ENCODE measurements at regions not wholly inside any gene's neighbourhood (a gene's known extent, or its start where the extent isn't known, plus 50 kb on each side); places are given as distances from the start of the nearest gene placed in this dataset.
"Not testable (repeated sequence)": the region's sequence is repeated elsewhere in the genome, so short reads cannot be mapped to it uniquely, and the experiment has no call there.

DNA sequence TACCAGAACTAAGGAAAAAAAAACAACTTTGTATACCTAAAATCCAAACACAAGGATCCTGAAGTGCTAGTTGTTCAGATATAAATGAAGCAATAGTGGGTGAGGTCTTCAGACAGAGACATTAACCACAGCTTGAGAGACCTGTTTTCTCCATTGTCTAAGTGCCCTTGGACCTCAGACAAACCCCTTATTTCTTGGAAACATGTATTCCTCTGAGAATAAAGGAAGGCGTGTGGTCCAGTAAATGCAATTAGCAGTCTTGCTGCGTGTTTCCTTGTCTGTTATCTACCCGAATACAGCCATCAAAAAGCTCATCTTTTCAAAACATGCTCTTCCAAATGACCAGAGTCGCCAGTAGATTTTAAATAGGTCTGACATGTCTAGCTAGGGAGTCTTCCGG is 291.1 kb upstream of the NFIA start:
- H3K36me3 Mint-ChIP-seq, result no peaks in the 10 kb centered on the region
- H3K4me1 Mint-ChIP-seq, result no peaks in the 10 kb centered on the region
- H3K4me3 Mint-ChIP-seq, result no peak overlapping the region
- Histone ChIP-seq H3K9me3 (ENCODE audit: control insufficient read depth, insufficient read depth, low read length) (no peaks in the 10 kb centered on the region), H3K27ac (ENCODE audit: low read length) (no peak overlapping the region), H3K27me3 (ENCODE audit: control insufficient read depth, insufficient read depth, low read length) (no peaks in the 10 kb centered on the region), H3K4me3 (ENCODE audit: low read length) (no peak overlapping the region), H3K36me3 (ENCODE audit: control insufficient read depth, insufficient read depth, low read length) (no peaks in the 10 kb centered on the region), H3K4me1 (ENCODE audit: control insufficient read depth, insufficient read depth, low read length) (no peaks in the 10 kb centered on the region)
- H3K9me3 Mint-ChIP-seq, result no peaks in the 10 kb centered on the region
- TF ChIP-seq, protein P1, sequence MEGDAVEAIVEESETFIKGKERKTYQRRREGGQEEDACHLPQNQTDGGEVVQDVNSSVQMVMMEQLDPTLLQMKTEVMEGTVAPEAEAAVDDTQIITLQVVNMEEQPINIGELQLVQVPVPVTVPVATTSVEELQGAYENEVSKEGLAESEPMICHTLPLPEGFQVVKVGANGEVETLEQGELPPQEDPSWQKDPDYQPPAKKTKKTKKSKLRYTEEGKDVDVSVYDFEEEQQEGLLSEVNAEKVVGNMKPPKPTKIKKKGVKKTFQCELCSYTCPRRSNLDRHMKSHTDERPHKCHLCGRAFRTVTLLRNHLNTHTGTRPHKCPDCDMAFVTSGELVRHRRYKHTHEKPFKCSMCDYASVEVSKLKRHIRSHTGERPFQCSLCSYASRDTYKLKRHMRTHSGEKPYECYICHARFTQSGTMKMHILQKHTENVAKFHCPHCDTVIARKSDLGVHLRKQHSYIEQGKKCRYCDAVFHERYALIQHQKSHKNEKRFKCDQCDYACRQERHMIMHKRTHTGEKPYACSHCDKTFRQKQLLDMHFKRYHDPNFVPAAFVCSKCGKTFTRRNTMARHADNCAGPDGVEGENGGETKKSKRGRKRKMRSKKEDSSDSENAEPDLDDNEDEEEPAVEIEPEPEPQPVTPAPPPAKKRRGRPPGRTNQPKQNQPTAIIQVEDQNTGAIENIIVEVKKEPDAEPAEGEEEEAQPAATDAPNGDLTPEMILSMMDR (IDR thresholded peaks at IDR 0.05), result no peak
- peaks cover 0 to 8% of the 10 kb centered on the region in 2 donors for H3K27me3 Mint-ChIP-seq (ENCODE audit: low read depth in 2 of 2)
- intact Hi-C loops (cut with micrococcal nuclease), result no loop called here
- 89% methylated on average over 5 of the region's 5 CpGs for WGBS (ENCODE audit: insufficient coverage)
- ATAC-seq (no peak), DNase-seq (no peak)
- H3K27ac Mint-ChIP-seq, result no peak overlapping the region

DNA sequence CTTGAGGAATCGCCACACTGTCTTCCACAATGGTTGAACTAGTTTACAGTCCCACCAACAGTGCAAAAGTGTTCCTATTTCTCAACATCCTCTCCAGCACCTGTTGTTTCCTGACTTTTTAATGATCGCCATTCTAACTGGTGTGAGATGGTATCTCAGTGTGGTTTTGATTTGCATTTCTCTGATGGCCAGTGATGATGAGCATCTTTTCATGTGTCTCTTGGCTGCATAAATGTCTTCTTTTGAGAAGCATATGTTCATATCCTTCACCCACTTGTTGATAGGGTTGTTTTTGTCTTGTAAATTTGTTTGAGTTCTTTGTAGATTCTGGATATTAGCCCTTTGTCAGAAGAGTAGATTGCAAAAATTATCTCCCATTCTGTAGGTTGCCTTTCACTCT is 309.3 kb upstream of the NFIA start:
- H3K36me3 Mint-ChIP-seq; H3K27ac Mint-ChIP-seq; H3K4me1 Mint-ChIP-seq; H3K27ac ChIP-seq (ENCODE audit: low read length); H3K27me3 ChIP-seq (ENCODE audit: control insufficient read depth, insufficient read depth, low read length); H3K27me3 Mint-ChIP-seq (ENCODE audit: low read depth in 2 of 2); intact Hi-C loops (cut with micrococcal nuclease); H3K4me3 Mint-ChIP-seq; DNase-seq; ATAC-seq; H3K4me3 ChIP-seq (ENCODE audit: low read length); H3K9me3 Mint-ChIP-seq; H3K36me3 ChIP-seq (ENCODE audit: control insufficient read depth, insufficient read depth, low read length); H3K4me1 ChIP-seq (ENCODE audit: control insufficient read depth, insufficient read depth, low read length); H3K9me3 ChIP-seq (ENCODE audit: control insufficient read depth, insufficient read depth, low read length): not testable (repeated sequence)
- no CpG with 5 or more reads among the region's 2 CpGs for WGBS (ENCODE audit: insufficient coverage)

DNA sequence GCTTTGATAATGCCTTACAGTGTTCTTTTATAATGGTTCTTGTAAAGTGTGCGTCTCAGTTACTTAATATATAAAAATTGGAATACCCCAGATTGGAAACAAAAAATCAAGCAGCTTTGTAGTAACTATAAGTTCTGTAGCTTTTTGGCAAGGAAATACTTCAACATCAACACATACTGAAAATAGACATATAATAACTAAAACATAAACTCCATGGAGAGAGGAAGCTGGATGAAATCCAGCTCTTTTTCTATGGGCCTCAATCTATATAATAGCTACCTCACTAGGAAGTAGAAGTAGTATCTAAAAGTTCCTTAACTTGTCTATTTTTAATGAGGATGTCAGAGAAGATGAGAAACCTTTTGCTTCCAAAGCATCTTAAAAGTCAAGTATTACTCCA is 313.3 kb upstream of the NFIA start:
- intact Hi-C loops (cut with micrococcal nuclease), result no loop called here
- H3K36me3 Mint-ChIP-seq, result no peaks in the 10 kb centered on the region

DNA sequence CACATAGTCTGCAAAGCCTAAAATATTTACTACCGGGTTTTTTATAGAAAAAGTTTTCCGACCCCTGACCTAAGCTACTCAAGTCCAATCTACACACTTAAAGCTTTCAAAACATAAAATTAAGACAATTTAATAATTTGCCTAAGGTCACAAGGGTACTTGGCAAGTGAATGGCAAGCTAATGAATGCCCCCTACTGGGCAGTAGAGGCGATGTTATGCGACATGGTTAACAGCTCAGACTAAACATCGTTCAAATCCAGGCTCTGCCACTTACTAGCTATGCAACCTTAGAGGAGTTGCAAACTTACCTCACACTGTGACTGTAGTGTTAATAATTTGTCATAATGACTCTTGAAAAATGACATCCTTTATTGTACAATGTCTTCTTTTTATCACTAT is 317.2 kb upstream of the NFIA start:
- H3K36me3 Mint-ChIP-seq, result no peaks in the 10 kb centered on the region
- Histone ChIP-seq H3K27ac (ENCODE audit: low read length) (no peak overlapping the region), H3K9me3 (ENCODE audit: control insufficient read depth, insufficient read depth, low read length) (no peaks in the 10 kb centered on the region), H3K36me3 (ENCODE audit: control insufficient read depth, insufficient read depth, low read length) (no peaks in the 10 kb centered on the region), H3K4me3 (ENCODE audit: low read length) (no peak overlapping the region), H3K27me3 (ENCODE audit: control insufficient read depth, insufficient read depth, low read length) (no peaks in the 10 kb centered on the region), H3K4me1 (ENCODE audit: control insufficient read depth, insufficient read depth, low read length) (no peaks in the 10 kb centered on the region)
- no peak overlapping the region for H3K4me3 Mint-ChIP-seq
- TF ChIP-seq, protein P1 (IDR thresholded peaks at IDR 0.05), result no peak
- 48% methylated on average over 5 of the region's 5 CpGs for WGBS (ENCODE audit: insufficient coverage)
- H3K27ac Mint-ChIP-seq, result no peak overlapping the region
- H3K9me3 Mint-ChIP-seq, result peaks cover 0 to 2% of the 10 kb centered on the region in 2 donors
- intact Hi-C loops (cut with micrococcal nuclease), result no loop called here
- peaks cover 4 to 7% of the 10 kb centered on the region in 2 donors for H3K27me3 Mint-ChIP-seq (ENCODE audit: low read depth in 2 of 2)
- H3K4me1 Mint-ChIP-seq, result no peaks in the 10 kb centered on the region
- DNase-seq (no peak), ATAC-seq (no peak)

More for the DNA sequence above, 313.3 kb upstream of the NFIA start:
- H3K27me3 Mint-ChIP-seq (ENCODE audit: low read depth in 2 of 2), result peaks cover 0 to 7% of the 10 kb centered on the region in 2 donors
- H3K36me3 ChIP-seq (ENCODE audit: control insufficient read depth, insufficient read depth, low read length), result no peaks in the 10 kb centered on the region
- no peaks in the 10 kb centered on the region for H3K4me1 ChIP-seq (ENCODE audit: control insufficient read depth, insufficient read depth, low read length)
- no peak overlapping the region for H3K27ac ChIP-seq (ENCODE audit: low read length)
- H3K27ac Mint-ChIP-seq, result no peak overlapping the region
- DNase-seq (no peak), ATAC-seq (no peak)
- no peak overlapping the region for H3K4me3 ChIP-seq (ENCODE audit: low read length)
- TF ChIP-seq, protein P1 (IDR thresholded peaks at IDR 0.05), result no peak
- peaks cover 0 to 5% of the 10 kb centered on the region in 2 donors for H3K9me3 Mint-ChIP-seq
- WGBS (ENCODE audit: insufficient coverage), result no CpG with 5 or more reads among the region's 1 CpG
- no peak overlapping the region for H3K4me3 Mint-ChIP-seq
- H3K4me1 Mint-ChIP-seq, result no peaks in the 10 kb centered on the region
- no peaks in the 10 kb centered on the region for H3K27me3 ChIP-seq (ENCODE audit: control insufficient read depth, insufficient read depth, low read length)
- H3K9me3 ChIP-seq (ENCODE audit: control insufficient read depth, insufficient read depth, low read length), result no peaks in the 10 kb centered on the region
